Middle frontal gyrus (tissue), 1 donor: ENCODE measurements at regions not wholly inside any gene's neighbourhood (a gene's known extent, or its start where the extent isn't known, plus 50 kb on each side); places are given as distances from the start of the nearest gene placed in this dataset.

Experiments
- DNase-seq: peaks from one replicate; pipeline ENCODE4 v3.0.0-alpha.2; 2015; ENCODE audit warnings: low spot score; ENCODE audit errors: extremely low spot score

DNA sequence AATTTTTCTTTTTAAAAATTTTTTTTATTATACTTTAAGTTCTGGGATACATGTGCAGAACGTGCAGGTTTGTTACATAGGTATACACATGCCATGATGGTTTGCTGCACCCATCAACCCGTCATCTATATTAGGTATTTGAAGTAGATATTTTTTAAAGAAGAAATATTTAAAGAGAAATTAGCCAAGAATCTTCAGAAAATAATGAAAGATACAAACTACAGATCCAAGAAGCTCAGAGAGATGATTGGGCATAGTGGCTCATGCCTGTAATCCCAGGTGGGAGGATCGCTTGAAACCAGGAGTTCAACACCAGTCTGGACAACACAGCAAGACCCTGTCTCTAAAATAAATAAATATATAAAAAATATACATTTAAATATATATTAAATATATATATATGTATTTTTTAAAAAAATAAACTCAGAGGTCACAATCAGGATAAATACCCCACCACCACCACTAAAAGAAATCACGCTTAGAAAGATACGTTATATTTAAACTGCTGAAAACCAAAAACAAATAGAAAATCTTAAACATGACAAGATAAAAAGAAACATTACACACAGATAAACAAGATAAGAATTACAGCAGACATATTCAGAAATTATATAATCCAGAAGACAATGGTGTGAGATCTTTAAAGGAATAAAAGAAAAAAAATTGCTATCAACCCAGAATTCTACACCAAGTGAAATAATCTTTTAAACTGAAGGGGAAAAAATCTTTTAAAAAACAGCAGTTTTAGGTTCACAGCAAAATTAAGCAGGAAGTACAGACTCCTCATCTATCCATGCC lies 57.5 kb downstream of the CSF2 start:
- no peak for DNase-seq

DNA sequence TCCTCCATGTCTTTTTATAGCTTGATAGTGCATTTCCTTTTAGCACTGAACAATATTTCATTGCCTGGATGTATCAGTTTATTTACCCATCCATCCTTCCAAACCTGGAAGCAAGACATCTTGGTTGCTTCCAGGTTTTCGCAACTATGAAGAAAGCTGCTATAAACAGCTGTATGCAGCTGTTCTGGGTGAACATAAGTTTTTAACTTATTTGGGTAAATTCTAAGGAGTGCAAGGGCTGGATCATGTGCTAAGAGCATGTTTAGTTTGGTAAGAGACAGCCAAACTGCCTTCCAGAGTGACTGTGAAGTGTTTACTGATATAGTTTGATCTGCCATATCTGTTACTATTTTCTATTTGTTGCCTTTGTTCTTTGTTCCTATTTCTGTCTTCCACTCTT lies 58.5 kb downstream of the CSF2 start:
- DNase-seq = no peak

DNA sequence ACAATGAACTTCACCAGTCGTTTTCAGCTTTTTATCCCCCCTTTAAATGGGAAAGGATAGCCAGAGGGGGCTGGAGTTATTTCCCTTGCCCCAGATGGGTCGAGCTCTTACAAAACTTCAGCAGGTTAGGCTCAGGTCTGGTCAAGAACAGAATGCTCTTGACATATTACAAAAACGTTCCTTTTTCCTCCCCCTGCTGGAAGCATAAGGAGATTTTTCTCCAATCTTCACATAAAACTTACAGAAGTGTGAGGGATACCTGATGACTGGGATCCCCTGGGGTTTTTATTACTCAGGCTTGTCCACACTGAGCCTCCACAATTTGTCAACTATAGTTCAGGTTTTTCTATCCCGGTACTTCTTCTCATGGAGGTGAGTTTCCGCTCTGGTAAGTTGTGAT lies 60.8 kb downstream of the CSF2 start:
- no peak for DNase-seq

DNA sequence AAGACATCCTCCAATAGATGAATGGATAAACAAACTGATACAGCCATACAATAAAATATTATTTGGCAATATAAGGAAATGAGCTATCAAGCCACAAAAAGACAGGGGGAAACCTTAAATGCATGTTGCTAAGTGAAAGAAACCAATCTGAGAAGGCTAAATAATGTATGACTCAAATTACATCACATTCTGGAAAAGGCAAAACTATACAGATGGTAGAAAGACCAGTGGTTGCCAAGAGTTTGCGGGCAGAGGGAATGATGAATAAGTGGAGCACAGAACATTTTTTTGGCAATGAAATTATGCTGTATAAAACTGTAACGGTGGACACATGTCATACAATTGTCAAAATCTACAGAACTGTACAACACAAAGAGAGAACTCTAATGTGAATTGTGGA lies 63.3 kb downstream of the CSF2 start:
- DNase-seq = peak; percentile 6

DNA sequence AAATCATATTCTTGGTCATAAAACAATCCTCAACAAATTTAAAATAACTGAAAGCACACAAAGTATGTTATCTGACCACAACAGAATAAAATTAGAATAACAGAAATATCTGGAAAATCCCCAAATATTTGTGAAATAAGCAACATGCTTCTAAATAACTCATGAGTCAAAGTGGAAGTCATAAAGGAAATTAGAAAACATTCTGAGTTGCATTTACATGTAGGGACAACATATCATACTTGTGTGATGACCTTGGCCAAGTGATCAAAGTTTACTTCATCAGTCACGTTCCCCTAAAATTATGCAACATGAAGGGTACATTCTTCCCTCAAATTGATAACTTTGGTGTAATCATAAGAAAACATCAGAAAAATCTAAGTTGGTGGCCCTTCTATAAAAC lies 64.7 kb downstream of the CSF2 start:
- DNase-seq = no peak
